ENCODE measurements at regions not wholly inside any gene's neighbourhood (a gene's known extent, or its start where the extent isn't known, plus 50 kb on each side); places are given as distances from the start of the nearest gene placed in this dataset.

GRCh38 chr10:1853801-1854200, 116.5 kb upstream of the ADARB2 start:
- intact Hi-C loops (cut with DNase I, micrococcal nuclease): no loop called here
- Histone ChIP-seq H3K4me3 (no peak overlapping the region), H3K9me3 (peaks cover 4% of the 10 kb centered on the region), H3K36me3 (ENCODE audit: low read depth) (no peaks in the 10 kb centered on the region), H3K4me1 (ENCODE audit: low read depth) (no peaks in the 10 kb centered on the region)
- ATAC-seq (no peak), DNase-seq (no peak)
- TF ChIP-seq CTCF (IDR thresholded peaks at IDR 0.05): no peak

GRCh38 chr10:1852841-1853240, 115.5 kb upstream of the ADARB2 start:
- intact Hi-C loops (cut with DNase I, micrococcal nuclease): no loop called here
- H3K36me3 ChIP-seq (ENCODE audit: low read depth): no peaks in the 10 kb centered on the region
- ATAC-seq (no peak), DNase-seq (no peak)
- no peak for TF ChIP-seq CTCF (IDR thresholded peaks at IDR 0.05)
- H3K4me1 ChIP-seq (ENCODE audit: low read depth): no peaks in the 10 kb centered on the region
- H3K9me3 ChIP-seq: peaks cover 4% of the 10 kb centered on the region
- H3K4me3 ChIP-seq: no peak overlapping the region

- H3K4me3 ChIP-seq: no peak overlapping the region
- no peak for ATAC-seq
- no peak for DNase-seq
- no peaks in the 10 kb centered on the region for H3K36me3 ChIP-seq (ENCODE audit: low read depth)
- TF ChIP-seq CTCF (IDR thresholded peaks at IDR 0.05): no peak
- intact Hi-C loops (cut with DNase I, micrococcal nuclease): no loop called here
- no peaks in the 10 kb centered on the region for H3K4me1 ChIP-seq (ENCODE audit: low read depth)
- H3K9me3 ChIP-seq: peaks cover 4% of the 10 kb centered on the region
These were observed 114.4 kb upstream of the ADARB2 start for GRCh38 chr10:1851762-1852161.

- intact Hi-C loops (cut with DNase I, micrococcal nuclease): no loop called here
- H3K9me3 ChIP-seq: peaks cover 7% of the 10 kb centered on the region
- no peak overlapping the region for H3K4me3 ChIP-seq
- ATAC-seq: no peak
- no peak for TF ChIP-seq CTCF (IDR thresholded peaks at IDR 0.05)
- H3K36me3 ChIP-seq (ENCODE audit: low read depth): no peaks in the 10 kb centered on the region
- no peak for DNase-seq
- H3K4me1 ChIP-seq (ENCODE audit: low read depth): no peaks in the 10 kb centered on the region
These were observed 113.7 kb upstream of the ADARB2 start for GRCh38 chr10:1850971-1851527.

- no peak for TF ChIP-seq CTCF (IDR thresholded peaks at IDR 0.05)
- Histone ChIP-seq H3K4me3 (no peak overlapping the region), H3K36me3 (ENCODE audit: low read depth) (no peaks in the 10 kb centered on the region), H3K4me1 (ENCODE audit: low read depth) (no peaks in the 10 kb centered on the region), H3K9me3 (peaks cover 12% of the 10 kb centered on the region)
- intact Hi-C loops (cut with DNase I, micrococcal nuclease): no loop called here
- DNase-seq (no peak), ATAC-seq (no peak)
These were observed 110.0 kb upstream of the ADARB2 start for GRCh38 chr10:1847361-1847760.

GRCh38 chr10:1846032-1846431, 108.7 kb upstream of the ADARB2 start:
- no peak for DNase-seq
- Histone ChIP-seq H3K9me3 (peaks cover 8% of the 10 kb centered on the region), H3K4me1 (ENCODE audit: low read depth) (no peaks in the 10 kb centered on the region), H3K36me3 (ENCODE audit: low read depth) (no peaks in the 10 kb centered on the region), H3K4me3 (no peak overlapping the region)
- no peak for ATAC-seq
- no peak for TF ChIP-seq CTCF (IDR thresholded peaks at IDR 0.05)
- intact Hi-C loops (cut with DNase I, micrococcal nuclease): no loop called here

Measured in mucosa of descending colon (tissue), 3 donors.